ENCODE measurements at regions not wholly inside any gene's neighbourhood (a gene's known extent, or its start where the extent isn't known, plus 50 kb on each side); places are given as distances from the start of the nearest gene placed in this dataset.

- no peak for TF ChIP-seq CTCF (conservative IDR thresholded peaks at IDR 0.05; ENCODE audit: low read depth, low read length)
- Histone ChIP-seq H3K4me3 (IDR thresholded peaks at IDR 0.05; ENCODE audit: insufficient read depth, low read depth, low read length) (no peak overlapping the region), H3K27ac (no peak overlapping the region), H3K27me3 (ENCODE audit: insufficient read depth, low read depth) (no peaks in the 10 kb centered on the region), H3K36me3 (ENCODE audit: insufficient read depth) (no peaks in the 10 kb centered on the region), H3K79me2 (ENCODE audit: insufficient read depth, low read depth) (no peaks in the 10 kb centered on the region), H4K20me1 (ENCODE audit: insufficient read depth) (no peaks in the 10 kb centered on the region), H3K9ac (no peak overlapping the region), H3K4me2 (no peak overlapping the region), H2AFZ (ENCODE audit: low read depth) (no peak overlapping the region), H3K4me1 (ENCODE audit: low read depth, poor library complexity, severe bottlenecking) (no peaks in the 10 kb centered on the region)
Observed at GRCh38 chr2:157940024-157940423, 63.9 kb upstream of the ACVR1 start.

- H3K36me3 ChIP-seq (ENCODE audit: insufficient read depth): no peaks in the 10 kb centered on the region
- no peak overlapping the region for H3K9ac ChIP-seq
- H4K20me1 ChIP-seq (ENCODE audit: insufficient read depth): no peaks in the 10 kb centered on the region
- no peak overlapping the region for H3K4me3 ChIP-seq (IDR thresholded peaks at IDR 0.05; ENCODE audit: insufficient read depth, low read depth, low read length)
- no peak overlapping the region for H3K4me2 ChIP-seq
- no peak overlapping the region for H3K27ac ChIP-seq
- TF ChIP-seq CTCF (conservative IDR thresholded peaks at IDR 0.05; ENCODE audit: low read depth, low read length): no peak
- no peaks in the 10 kb centered on the region for H3K79me2 ChIP-seq (ENCODE audit: insufficient read depth, low read depth)
- H3K4me1 ChIP-seq (ENCODE audit: low read depth, poor library complexity, severe bottlenecking): no peaks in the 10 kb centered on the region
- no peaks in the 10 kb centered on the region for H3K27me3 ChIP-seq (ENCODE audit: insufficient read depth, low read depth)
- H2AFZ ChIP-seq (ENCODE audit: low read depth): no peak overlapping the region
Observed at GRCh38 chr2:157938556-157938955, 62.4 kb upstream of the ACVR1 start.

GRCh38 chr2:157936406-157936805 lies 60.3 kb upstream of the ACVR1 start:
- H3K4me2 ChIP-seq: no peak overlapping the region
- H3K9ac ChIP-seq: no peak overlapping the region
- H2AFZ ChIP-seq (ENCODE audit: low read depth): no peak overlapping the region
- H3K4me3 ChIP-seq (IDR thresholded peaks at IDR 0.05; ENCODE audit: insufficient read depth, low read depth, low read length): no peak overlapping the region
- no peak for TF ChIP-seq CTCF (conservative IDR thresholded peaks at IDR 0.05; ENCODE audit: low read depth, low read length)
- no peaks in the 10 kb centered on the region for H4K20me1 ChIP-seq (ENCODE audit: insufficient read depth)
- H3K79me2 ChIP-seq (ENCODE audit: insufficient read depth, low read depth): no peaks in the 10 kb centered on the region
- no peaks in the 10 kb centered on the region for H3K4me1 ChIP-seq (ENCODE audit: low read depth, poor library complexity, severe bottlenecking)
- H3K27ac ChIP-seq: no peak overlapping the region
- H3K27me3 ChIP-seq (ENCODE audit: insufficient read depth, low read depth): no peaks in the 10 kb centered on the region
- H3K36me3 ChIP-seq (ENCODE audit: insufficient read depth): no peaks in the 10 kb centered on the region

- no peak overlapping the region for H3K27ac ChIP-seq
- H3K4me2 ChIP-seq: no peak overlapping the region
- H3K79me2 ChIP-seq (ENCODE audit: insufficient read depth, low read depth): no peaks in the 10 kb centered on the region
- no peaks in the 10 kb centered on the region for H3K36me3 ChIP-seq (ENCODE audit: insufficient read depth)
- no peak for TF ChIP-seq CTCF (conservative IDR thresholded peaks at IDR 0.05; ENCODE audit: low read depth, low read length)
- no peak overlapping the region for H2AFZ ChIP-seq (ENCODE audit: low read depth)
- no peaks in the 10 kb centered on the region for H4K20me1 ChIP-seq (ENCODE audit: insufficient read depth)
- no peak overlapping the region for H3K4me3 ChIP-seq (IDR thresholded peaks at IDR 0.05; ENCODE audit: insufficient read depth, low read depth, low read length)
- no peaks in the 10 kb centered on the region for H3K4me1 ChIP-seq (ENCODE audit: low read depth, poor library complexity, severe bottlenecking)
- H3K9ac ChIP-seq: no peak overlapping the region
- no peaks in the 10 kb centered on the region for H3K27me3 ChIP-seq (ENCODE audit: insufficient read depth, low read depth)
Observed at GRCh38 chr2:157935378-157935906, 59.3 kb upstream of the ACVR1 start.
